ENCODE measurements at regions not wholly inside any gene's neighbourhood (a gene's known extent, or its start where the extent isn't known, plus 50 kb on each side); places are given as distances from the start of the nearest gene placed in this dataset.

- DNase-seq = no peak
These were observed 248.8 kb upstream of the KLHL1 start for GRCh38 chr13:70357031-70357430.

- no peak for DNase-seq
These were observed 244.8 kb upstream of the KLHL1 start for GRCh38 chr13:70353096-70353495.

GRCh38 chr13:70347947-70348620, 239.8 kb upstream of the KLHL1 start:
- no peak for DNase-seq

DNA sequence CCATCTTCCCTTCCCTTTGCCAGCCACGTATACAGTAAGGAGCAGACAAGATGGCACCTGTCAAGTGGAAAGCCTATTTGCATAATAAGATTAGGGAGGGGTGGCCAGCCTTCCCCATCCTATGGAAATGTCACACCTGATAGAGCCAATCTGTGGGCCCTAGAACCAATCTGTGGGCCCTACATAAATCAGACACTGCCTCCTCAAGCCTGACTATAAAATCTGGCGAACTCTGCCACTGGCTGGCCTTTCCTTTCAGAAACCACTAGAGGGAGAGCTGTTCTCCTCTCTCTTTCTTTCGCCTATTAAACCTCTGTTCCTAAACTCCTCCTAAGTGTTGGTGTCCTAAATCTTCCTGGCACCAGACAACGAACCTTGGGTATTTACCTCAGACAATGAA, 231.5 kb upstream of the KLHL1 start:
- DNase-seq = no peak

DNA sequence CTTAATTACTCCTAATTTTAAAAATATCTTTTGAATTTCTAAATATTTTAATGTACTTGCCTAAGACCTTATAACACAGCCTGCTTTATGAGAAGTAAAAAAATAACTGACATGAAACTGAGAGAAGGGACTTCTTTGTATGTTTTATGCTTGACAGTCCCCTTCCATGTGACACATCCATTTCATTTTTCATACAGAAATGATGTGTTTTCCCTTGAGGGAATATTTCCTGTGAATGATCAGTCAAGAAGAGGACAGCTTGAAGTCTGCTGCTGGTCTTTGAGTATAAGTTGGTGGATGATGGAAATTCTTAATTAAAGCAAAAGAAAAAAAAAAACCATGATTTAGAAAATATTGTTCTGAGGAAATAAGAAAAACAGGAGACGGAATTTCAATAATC, 230.4 kb upstream of the KLHL1 start:
- no peak for DNase-seq

GRCh38 chr13:70336866-70337265, 228.6 kb upstream of the KLHL1 start:
- DNase-seq = no peak

GRCh38 chr13:70333752-70334151, 225.5 kb upstream of the KLHL1 start:
- DNase-seq = no peak

DNA sequence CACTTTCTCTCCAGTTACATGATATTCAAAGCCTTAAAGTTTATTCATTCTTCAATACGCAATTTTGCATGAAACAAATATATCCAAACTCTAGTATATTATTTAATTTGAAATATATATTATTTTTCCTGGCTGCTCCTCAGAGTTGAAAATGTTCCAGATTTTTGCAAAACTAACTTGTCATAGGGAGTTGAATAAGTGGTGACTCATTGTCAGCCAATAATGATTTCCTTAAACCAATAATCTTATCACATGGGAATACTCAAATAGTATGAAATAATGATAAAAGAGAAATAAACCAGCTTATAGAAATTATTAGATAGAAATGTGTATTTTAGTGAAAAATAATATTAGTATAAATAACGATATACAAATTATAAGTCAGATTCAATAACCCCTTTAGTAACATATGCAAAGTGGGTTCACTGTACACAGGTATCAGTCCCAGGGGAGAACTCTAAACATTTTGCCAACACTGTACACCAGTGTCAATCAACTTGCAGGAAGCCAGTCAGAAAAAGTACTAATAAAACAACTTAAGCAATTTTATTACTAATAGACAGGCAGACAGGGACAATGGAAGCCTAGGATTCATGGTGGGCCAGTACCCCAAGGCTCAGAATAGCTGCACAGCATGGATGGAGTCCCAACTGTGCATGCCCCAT, 222.6 kb upstream of the KLHL1 start:
- DNase-seq = no peak

DNA sequence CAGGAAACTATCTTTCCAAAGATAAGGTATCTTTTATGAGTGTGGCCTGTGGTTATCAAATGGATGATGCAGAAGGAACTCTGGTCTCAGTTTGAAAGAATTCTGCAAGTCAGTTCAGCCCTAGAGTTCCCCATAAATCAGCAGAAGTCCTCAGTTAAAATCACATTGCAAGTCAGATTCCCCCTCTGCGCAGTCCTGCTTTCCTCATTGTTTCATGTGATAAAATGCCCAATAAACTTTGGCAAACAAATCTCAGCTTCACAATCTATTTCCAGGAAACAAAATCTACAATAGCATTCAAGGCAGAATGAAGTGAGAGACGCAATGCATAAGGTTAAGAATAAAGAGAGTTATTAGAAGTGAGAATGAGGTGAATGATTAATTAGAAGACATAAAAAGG, 216.3 kb upstream of the KLHL1 start:
- no peak for DNase-seq

DNA sequence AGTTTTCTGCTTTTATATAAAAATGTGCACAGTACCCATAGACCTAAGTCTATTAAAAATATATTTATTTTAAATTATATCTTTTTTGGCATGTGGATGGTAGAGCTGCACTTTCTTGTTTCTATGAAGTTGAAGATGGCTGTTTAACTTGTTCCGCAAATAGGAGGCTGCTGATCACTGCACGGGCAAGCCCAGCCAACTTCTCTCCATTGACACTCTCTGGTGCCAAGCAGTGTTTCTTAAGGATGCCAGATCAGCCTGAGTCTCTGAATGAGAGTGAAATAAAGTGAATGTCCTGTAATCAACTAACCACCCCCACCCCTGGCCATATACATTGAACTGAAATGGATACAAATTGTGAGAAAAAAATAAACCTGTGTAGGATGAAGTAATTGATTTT, 202.9 kb upstream of the KLHL1 start:
- DNase-seq = no peak

DNA sequence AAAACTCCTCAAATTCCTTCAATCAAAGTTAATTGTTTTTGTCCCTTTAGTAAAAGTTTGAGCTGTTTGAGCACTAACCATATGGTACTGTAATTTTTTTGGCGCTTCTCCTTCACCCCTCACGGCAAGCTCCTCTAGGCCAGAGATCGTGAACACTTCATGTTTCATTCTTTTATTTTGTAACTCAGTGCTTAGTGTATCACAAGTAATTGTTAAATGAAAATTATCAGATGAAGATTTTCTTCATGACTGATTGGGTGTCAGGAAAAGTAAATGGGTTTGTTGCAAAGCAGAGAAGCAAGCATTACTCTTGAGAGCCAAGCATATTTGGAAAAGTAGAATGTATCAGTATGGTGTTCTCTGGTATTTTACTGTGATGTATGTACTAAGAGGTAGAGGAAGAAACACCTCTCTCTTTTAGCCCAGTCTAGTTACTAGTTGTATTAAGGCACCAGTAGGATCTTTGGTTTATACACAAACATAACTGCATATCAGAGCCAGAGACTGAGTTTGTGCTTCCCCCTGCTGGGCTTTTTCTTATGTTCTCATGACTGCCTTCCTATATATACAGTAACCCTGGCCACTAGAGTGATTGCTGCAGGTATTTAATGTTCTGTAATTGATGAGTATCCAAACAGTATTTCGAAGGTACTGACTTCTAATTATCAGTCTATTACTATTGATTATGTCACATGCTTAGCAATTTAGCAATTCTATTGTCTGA, 202.3 kb upstream of the KLHL1 start:
- peak; percentile 33 for DNase-seq

- no peak for DNase-seq
These were observed 189.0 kb upstream of the KLHL1 start for GRCh38 chr13:70297189-70297616.

DNA sequence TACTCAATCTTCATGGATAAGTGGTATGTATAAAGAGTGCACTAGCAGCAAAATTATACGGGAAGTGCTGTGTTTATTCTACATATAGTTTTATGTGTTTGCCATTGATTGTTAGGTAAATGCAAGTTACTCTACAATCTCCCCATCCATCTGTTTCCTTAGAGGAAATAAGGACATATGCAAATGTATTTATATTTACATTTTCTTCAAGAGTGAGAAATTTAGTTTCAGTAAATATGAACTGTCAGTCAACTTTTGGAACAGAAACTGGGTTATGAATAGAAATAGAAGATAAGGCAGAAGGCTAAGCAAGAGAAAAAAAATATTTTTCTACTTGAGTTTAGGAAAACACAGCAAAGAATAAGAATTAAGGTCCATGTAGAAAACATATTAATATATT, 176.1 kb upstream of the KLHL1 start:
- no peak for DNase-seq

DNA sequence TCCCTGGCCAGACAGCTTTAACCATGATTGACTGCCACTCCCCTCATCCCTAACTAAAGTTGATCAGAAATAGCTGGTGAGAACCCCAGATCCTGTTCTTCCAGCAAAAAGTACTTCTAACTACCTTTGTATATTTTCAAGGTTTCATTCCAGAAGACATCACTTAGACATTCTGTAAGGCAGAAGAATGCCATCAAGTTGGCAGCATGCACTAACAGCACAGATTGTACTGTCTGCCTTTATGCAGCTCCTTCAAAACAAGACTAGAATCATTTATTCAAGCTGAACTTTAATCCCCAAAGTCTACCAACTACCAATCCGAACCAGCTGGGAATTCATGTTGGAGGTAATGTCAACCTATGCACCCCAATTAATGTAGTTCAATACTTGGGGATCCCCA, 167.6 kb upstream of the KLHL1 start:
- DNase-seq = no peak

DNA sequence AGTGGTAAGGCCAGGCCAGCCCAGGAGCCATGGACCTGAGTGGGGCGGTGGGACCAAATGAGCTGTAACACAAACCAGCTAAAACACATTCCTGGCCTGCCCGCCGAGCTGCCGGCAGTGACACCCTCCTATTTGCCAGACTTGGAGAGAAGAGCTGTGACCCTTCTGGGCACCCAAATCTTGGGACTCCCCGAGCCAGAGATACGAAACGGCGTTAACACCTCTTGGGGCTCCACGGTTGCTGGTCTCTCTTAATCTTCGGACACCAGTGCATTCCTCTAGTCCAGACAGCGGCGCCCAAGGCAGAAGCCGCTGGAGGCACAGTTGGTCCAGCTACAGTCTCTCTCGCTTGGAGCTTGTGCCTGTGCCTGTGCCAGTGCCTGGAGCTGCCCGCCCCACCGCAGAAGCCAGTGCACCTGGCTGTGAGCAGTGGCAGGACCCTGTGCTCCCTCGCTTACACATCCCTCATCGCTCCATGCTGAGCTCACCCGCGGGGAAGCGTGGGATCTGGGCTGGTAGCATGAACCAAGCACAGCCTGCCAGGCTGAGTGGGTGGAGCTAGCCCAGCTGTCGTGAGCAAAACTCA, 147.2 kb upstream of the KLHL1 start:
- peak; percentile 29 for DNase-seq

DNA sequence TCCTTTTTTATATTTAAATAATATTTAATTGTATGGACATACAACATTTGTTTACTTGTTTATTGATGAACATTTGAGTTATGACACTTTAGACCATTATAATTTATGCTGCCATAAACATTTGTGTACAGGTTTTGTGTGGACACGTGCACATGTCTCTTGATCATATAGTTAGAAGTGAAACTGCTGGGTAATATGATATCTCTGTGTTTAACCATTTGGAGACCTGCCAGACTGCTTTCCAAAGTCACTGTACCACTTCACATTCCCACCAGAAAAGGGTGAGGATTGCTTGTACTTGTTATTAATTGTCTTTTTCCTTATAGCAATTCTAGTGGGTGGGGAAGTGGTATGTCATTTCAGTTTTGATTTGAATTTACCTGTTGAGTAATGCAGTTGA, 145.6 kb upstream of the KLHL1 start:
- DNase-seq = peak; percentile 73

GRCh38 chr13:70253411-70253810, 145.2 kb upstream of the KLHL1 start:
- no peak for DNase-seq

GRCh38 chr13:70249332-70250064, 141.2 kb upstream of the KLHL1 start:
- no peak for DNase-seq

- DNase-seq = no peak
These were observed 128.9 kb upstream of the KLHL1 start for GRCh38 chr13:70237131-70237530.

DNA sequence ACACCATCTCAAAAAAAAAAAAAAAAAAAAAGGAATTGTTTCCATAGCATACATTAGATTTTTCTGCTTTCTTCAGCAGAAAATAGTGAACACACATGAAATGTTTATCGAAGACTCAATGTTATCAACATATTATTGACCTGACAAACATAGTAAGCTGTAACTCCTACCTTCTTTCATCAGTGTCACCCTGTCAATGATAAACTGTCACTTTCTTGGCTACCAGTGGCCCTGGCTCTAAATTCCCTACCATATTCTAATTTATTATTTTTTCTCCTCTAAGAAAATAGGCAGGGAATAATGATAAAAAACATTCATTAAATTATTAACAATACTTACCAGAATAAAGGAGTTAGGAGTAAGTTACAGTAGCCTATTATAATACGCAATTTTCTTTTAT, 127.3 kb upstream of the KLHL1 start:
- DNase-seq = no peak

GRCh38 chr13:70223911-70224310, 115.7 kb upstream of the KLHL1 start:
- DNase-seq = no peak

- DNase-seq = no peak
These were observed 114.7 kb upstream of the KLHL1 start for GRCh38 chr13:70222926-70223325.

DNA sequence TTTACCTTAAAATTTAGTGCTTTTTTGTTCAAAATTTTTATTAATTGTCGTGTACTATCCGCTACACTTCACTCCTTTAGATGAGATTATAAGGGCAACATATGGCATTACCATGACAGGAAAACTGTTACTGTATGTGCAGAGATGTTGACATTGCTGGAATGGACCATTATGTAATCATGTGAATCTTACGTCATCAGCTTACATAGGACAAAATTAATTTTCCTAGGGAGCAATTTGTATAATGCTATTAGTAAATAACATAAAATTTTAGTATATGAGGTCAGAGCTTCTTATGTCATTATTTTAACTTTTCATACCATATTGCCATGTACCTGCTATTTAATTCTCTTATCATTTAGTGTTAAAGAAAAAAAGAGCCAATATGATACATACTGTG, 110.4 kb upstream of the KLHL1 start:
- no peak for DNase-seq

Data from DMS 273 treated with DMSO at 0.1 percent for 48 hours (cell line).